ENCODE measurements at regions not wholly inside any gene's neighbourhood (a gene's known extent, or its start where the extent isn't known, plus 50 kb on each side); places are given as distances from the start of the nearest gene placed in this dataset.
"Not testable (repeated sequence)": the region's sequence is repeated elsewhere in the genome, so short reads cannot be mapped to it uniquely, and the experiment has no call there.

DNA sequence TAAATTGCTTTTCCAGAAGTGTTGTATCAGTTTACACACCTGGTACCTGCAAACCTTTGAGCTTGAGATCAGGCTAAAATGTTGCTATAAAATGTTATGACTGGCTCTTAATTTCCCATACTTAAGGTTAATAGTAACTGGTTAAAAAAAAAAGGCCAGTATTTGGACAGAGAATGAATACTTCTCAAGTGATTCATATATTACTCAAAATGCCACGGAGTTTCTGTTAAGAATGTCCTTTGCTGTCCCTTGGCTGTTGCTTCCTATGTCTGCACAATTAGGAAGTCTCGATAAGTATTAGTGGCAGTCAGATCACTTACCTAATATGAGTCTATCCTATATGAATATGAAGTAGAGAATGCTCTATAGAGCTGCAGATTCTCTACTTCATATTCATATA is 232.2 kb upstream of the IGFBP7 start:
- Histone ChIP-seq H3K9me3 (no peaks in the 10 kb centered on the region), H3K4me3 (no peak overlapping the region), H3K36me3 (ENCODE audit: insufficient read depth in 1 of 2, low read depth in 1 of 2) (no peaks in the 10 kb centered on the region), H3K27ac (no peak overlapping the region), H3K4me1 (no peaks in the 10 kb centered on the region), H3K27me3 (ENCODE audit: insufficient read depth in 3 of 3, low read length in 2 of 3) (no peaks in the 10 kb centered on the region)
- ATAC-seq (no peak), DNase-seq (no peak)
- intact Hi-C loops (cut with DNase I) = no loop called here
- TF ChIP-seq, protein P1, sequence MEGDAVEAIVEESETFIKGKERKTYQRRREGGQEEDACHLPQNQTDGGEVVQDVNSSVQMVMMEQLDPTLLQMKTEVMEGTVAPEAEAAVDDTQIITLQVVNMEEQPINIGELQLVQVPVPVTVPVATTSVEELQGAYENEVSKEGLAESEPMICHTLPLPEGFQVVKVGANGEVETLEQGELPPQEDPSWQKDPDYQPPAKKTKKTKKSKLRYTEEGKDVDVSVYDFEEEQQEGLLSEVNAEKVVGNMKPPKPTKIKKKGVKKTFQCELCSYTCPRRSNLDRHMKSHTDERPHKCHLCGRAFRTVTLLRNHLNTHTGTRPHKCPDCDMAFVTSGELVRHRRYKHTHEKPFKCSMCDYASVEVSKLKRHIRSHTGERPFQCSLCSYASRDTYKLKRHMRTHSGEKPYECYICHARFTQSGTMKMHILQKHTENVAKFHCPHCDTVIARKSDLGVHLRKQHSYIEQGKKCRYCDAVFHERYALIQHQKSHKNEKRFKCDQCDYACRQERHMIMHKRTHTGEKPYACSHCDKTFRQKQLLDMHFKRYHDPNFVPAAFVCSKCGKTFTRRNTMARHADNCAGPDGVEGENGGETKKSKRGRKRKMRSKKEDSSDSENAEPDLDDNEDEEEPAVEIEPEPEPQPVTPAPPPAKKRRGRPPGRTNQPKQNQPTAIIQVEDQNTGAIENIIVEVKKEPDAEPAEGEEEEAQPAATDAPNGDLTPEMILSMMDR (IDR thresholded peaks at IDR 0.05) = no peak
- 29 to 50% (median 30%) methylated on average over 2 of the region's 2 CpGs for WGBS, 3 donors

GRCh38 chr4:57338861-57339260 is 228.7 kb upstream of the IGFBP7 start:
- H3K4me3 ChIP-seq; DNase-seq; H3K27ac ChIP-seq; ATAC-seq; H3K9me3 ChIP-seq; intact Hi-C loops (cut with DNase I); H3K36me3 ChIP-seq (ENCODE audit: insufficient read depth in 1 of 2, low read depth in 1 of 2); H3K27me3 ChIP-seq (ENCODE audit: insufficient read depth in 3 of 3, low read length in 2 of 3); H3K4me1 ChIP-seq: not testable (repeated sequence)

- TF ChIP-seq, protein P1 (IDR thresholded peaks at IDR 0.05) = no peak
- peaks cover 0 to 2% (median 0%) of the 10 kb centered on the region in 3 donors for H3K27me3 ChIP-seq (ENCODE audit: insufficient read depth in 3 of 3, low read length in 2 of 3)
- no peaks in the 10 kb centered on the region for H3K4me1 ChIP-seq
- no peak overlapping the region for H3K27ac ChIP-seq
- H3K4me3 ChIP-seq = no peak overlapping the region
- no peaks in the 10 kb centered on the region for H3K9me3 ChIP-seq
- H3K36me3 ChIP-seq (ENCODE audit: insufficient read depth in 1 of 2, low read depth in 1 of 2) = no peaks in the 10 kb centered on the region
- DNase-seq (no peak), ATAC-seq (no peak)
- WGBS, 3 donors = 35 to 50% (median 36%) methylated on average over 5 of the region's 5 CpGs
- intact Hi-C loops (cut with DNase I) = no loop called here
These were observed 223.5 kb upstream of the IGFBP7 start for GRCh38 chr4:57333684-57334083.

- H3K9me3 ChIP-seq = no peaks in the 10 kb centered on the region
- DNase-seq (no peak), ATAC-seq (no peak)
- H3K36me3 ChIP-seq (ENCODE audit: insufficient read depth in 1 of 2, low read depth in 1 of 2) = no peaks in the 10 kb centered on the region
- H3K4me3 ChIP-seq = no peak overlapping the region
- no peaks in the 10 kb centered on the region for H3K4me1 ChIP-seq
- no peak overlapping the region for H3K27ac ChIP-seq
- intact Hi-C loops (cut with DNase I) = no loop called here
- TF ChIP-seq, protein P1 (IDR thresholded peaks at IDR 0.05) = no peak
- H3K27me3 ChIP-seq (ENCODE audit: insufficient read depth in 3 of 3, low read length in 2 of 3) = peaks cover 0 to 2% (median 0%) of the 10 kb centered on the region in 3 donors
These were observed 221.8 kb upstream of the IGFBP7 start for GRCh38 chr4:57331959-57332358.

- Histone ChIP-seq H3K27ac (no peak overlapping the region), H3K36me3 (ENCODE audit: insufficient read depth in 1 of 2, low read depth in 1 of 2) (no peaks in the 10 kb centered on the region), H3K4me1 (no peaks in the 10 kb centered on the region), H3K4me3 (no peak overlapping the region), H3K27me3 (ENCODE audit: insufficient read depth in 3 of 3, low read length in 2 of 3) (peaks cover 0 to 2% (median 0%) of the 10 kb centered on the region in 3 donors), H3K9me3 (no peaks in the 10 kb centered on the region)
- intact Hi-C loops (cut with DNase I) = no loop called here
- 61 to 77% (median 72%) methylated on average over 9 of the region's 9 CpGs for WGBS, 3 donors
- ATAC-seq = no peak
- TF ChIP-seq, protein P1 (IDR thresholded peaks at IDR 0.05) = no peak
- no peak for DNase-seq
These were observed 219.1 kb upstream of the IGFBP7 start for GRCh38 chr4:57329279-57329678.

Measured in psoas muscle (tissue), 7 donors.